GM04503 (cell line): ENCODE measurements at regions not wholly inside any gene's neighbourhood (a gene's known extent, or its start where the extent isn't known, plus 50 kb on each side); places are given as distances from the start of the nearest gene placed in this dataset.

ENCODE experiments used
- DNase-seq: peaks from one replicate; pipeline ENCODE4 v3.0.0-alpha.2; 2012; ENCODE audit warnings: low read depth

- DNase-seq: no peak
Measured at GRCh38 chr2:45254025-45254424, 244.8 kb upstream of the SIX2 start.

- no peak for DNase-seq
Measured at GRCh38 chr2:45253151-45253550, 243.9 kb upstream of the SIX2 start.

- DNase-seq: no peak
Measured at GRCh38 chr2:45250176-45250575, 240.9 kb upstream of the SIX2 start.

- DNase-seq: no peak
Measured at GRCh38 chr2:45248214-45248613, 239.0 kb upstream of the SIX2 start.

GRCh38 chr2:45244928-45245327 is 235.7 kb upstream of the SIX2 start:
- DNase-seq: no peak

- DNase-seq: no peak
Measured at GRCh38 chr2:45242161-45242741, 233.0 kb upstream of the SIX2 start.

GRCh38 chr2:45241061-45241561 is 231.9 kb upstream of the SIX2 start:
- DNase-seq: peak; percentile 55

- DNase-seq: peak; percentile 92
Measured at GRCh38 chr2:45237850-45238542, 228.7 kb upstream of the SIX2 start.

- no peak for DNase-seq
Measured at GRCh38 chr2:45237128-45237527, 227.9 kb upstream of the SIX2 start.

GRCh38 chr2:45236268-45236667 is 227.0 kb upstream of the SIX2 start:
- DNase-seq: no peak

GRCh38 chr2:45233301-45233700 is 224.0 kb upstream of the SIX2 start:
- DNase-seq: no peak

GRCh38 chr2:45232818-45233217 is 223.6 kb upstream of the SIX2 start:
- DNase-seq: no peak

- DNase-seq: no peak
Measured at GRCh38 chr2:45229411-45229810, 220.2 kb upstream of the SIX2 start.

GRCh38 chr2:45227347-45227746 is 218.1 kb upstream of the SIX2 start:
- no peak for DNase-seq

GRCh38 chr2:45224993-45225380 is 215.7 kb upstream of the SIX2 start:
- no peak for DNase-seq

- DNase-seq: no peak
Measured at GRCh38 chr2:45224321-45224992, 215.2 kb upstream of the SIX2 start.

GRCh38 chr2:45223531-45223930 is 214.3 kb upstream of the SIX2 start:
- no peak for DNase-seq

- no peak for DNase-seq
Measured at GRCh38 chr2:45220227-45220626, 211.0 kb upstream of the SIX2 start.

- DNase-seq: no peak
Measured at GRCh38 chr2:45218931-45219339, 209.7 kb upstream of the SIX2 start.

GRCh38 chr2:45218297-45218696 is 209.0 kb upstream of the SIX2 start:
- no peak for DNase-seq

GRCh38 chr2:45216118-45216517 is 206.9 kb upstream of the SIX2 start:
- DNase-seq: no peak

- DNase-seq: no peak
Measured at GRCh38 chr2:45214550-45214949, 205.3 kb upstream of the SIX2 start.

GRCh38 chr2:45212953-45213635 is 203.8 kb upstream of the SIX2 start:
- no peak for DNase-seq
